Thoracic aorta (tissue), 2 donors: ENCODE measurements at regions not wholly inside any gene's neighbourhood (a gene's known extent, or its start where the extent isn't known, plus 50 kb on each side); places are given as distances from the start of the nearest gene placed in this dataset.

Experiments used
- ATAC-seq: fragments of 150-250 bp; one replicate; pipeline ENCODE4 v1.8.0; 2017; ENCODE audit warnings: low read depth; ENCODE audit not compliant: insufficient number of reproducible peaks, low FRiP score
- DNase-seq: peaks from one replicate; pipeline ENCODE4 v3.0.0-alpha.2; 2020; ENCODE audit warnings: low spot score
- H3K27ac ChIP-seq, 2 donors: fragments of 200-600 bp; sonication (generic); 1 replicate in 1 of 2; 2 replicates in 1 of 2; pipeline ENCODE4 v1.5.1; 2016; ENCODE audit warnings: mild to moderate bottlenecking in 2 of 2, moderate library complexity in 2 of 2
- H3K27me3 ChIP-seq: fragments of 200-600 bp; sonication (generic); replicated peaks from 2 replicates; pipeline ENCODE4 v1.6.0; 2016; ENCODE audit warnings: mild to moderate bottlenecking; ENCODE audit not compliant: insufficient read depth
- H3K36me3 ChIP-seq: fragments of 200-600 bp; sonication (generic); one replicate; pipeline ENCODE4 v1.5.1; 2016
- H3K4me1 ChIP-seq, 2 donors: fragments of 200-600 bp; sonication (generic); 1 replicate in 1 of 2; 2 replicates in 1 of 2; pipeline versions ENCODE4 v1.5.1 to v1.6.0; 2016; ENCODE audit warnings: low read depth in 2 of 2, mild to moderate bottlenecking in 1 of 2; ENCODE audit not compliant: control insufficient read depth in 1 of 2
- H3K4me3 ChIP-seq: fragments of 200-600 bp; sonication (generic); 2 replicates; pipeline ENCODE4 v1.5.1; 2016; ENCODE audit warnings: mild to moderate bottlenecking
- H3K9me3 ChIP-seq: fragments of 200-600 bp; sonication (generic); 2 replicates; pipeline ENCODE4 v1.5.1; 2016
- TF ChIP-seq, protein P1 (sequence below): fragments of 200-600 bp; sonication (generic); IDR thresholded peaks from one replicate; pipeline ENCODE4 v1.5.1; 2019; ENCODE audit warnings: antibody characterized with exemption

GRCh38 chr5:15245913-15246312, 254.1 kb upstream of the FBXL7 start:
- no peaks in the 10 kb centered on the region for H3K36me3 ChIP-seq
- H3K4me1 ChIP-seq = no peaks in the 10 kb centered on the region
- TF ChIP-seq, protein P1, sequence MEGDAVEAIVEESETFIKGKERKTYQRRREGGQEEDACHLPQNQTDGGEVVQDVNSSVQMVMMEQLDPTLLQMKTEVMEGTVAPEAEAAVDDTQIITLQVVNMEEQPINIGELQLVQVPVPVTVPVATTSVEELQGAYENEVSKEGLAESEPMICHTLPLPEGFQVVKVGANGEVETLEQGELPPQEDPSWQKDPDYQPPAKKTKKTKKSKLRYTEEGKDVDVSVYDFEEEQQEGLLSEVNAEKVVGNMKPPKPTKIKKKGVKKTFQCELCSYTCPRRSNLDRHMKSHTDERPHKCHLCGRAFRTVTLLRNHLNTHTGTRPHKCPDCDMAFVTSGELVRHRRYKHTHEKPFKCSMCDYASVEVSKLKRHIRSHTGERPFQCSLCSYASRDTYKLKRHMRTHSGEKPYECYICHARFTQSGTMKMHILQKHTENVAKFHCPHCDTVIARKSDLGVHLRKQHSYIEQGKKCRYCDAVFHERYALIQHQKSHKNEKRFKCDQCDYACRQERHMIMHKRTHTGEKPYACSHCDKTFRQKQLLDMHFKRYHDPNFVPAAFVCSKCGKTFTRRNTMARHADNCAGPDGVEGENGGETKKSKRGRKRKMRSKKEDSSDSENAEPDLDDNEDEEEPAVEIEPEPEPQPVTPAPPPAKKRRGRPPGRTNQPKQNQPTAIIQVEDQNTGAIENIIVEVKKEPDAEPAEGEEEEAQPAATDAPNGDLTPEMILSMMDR = no peak
- H3K9me3 ChIP-seq = peaks cover 16% of the 10 kb centered on the region
- ATAC-seq (no peak), DNase-seq (no peak)
- H3K27me3 ChIP-seq = no peaks in the 10 kb centered on the region
- no peak overlapping the region for H3K4me3 ChIP-seq
- no peak overlapping the region for H3K27ac ChIP-seq

DNA sequence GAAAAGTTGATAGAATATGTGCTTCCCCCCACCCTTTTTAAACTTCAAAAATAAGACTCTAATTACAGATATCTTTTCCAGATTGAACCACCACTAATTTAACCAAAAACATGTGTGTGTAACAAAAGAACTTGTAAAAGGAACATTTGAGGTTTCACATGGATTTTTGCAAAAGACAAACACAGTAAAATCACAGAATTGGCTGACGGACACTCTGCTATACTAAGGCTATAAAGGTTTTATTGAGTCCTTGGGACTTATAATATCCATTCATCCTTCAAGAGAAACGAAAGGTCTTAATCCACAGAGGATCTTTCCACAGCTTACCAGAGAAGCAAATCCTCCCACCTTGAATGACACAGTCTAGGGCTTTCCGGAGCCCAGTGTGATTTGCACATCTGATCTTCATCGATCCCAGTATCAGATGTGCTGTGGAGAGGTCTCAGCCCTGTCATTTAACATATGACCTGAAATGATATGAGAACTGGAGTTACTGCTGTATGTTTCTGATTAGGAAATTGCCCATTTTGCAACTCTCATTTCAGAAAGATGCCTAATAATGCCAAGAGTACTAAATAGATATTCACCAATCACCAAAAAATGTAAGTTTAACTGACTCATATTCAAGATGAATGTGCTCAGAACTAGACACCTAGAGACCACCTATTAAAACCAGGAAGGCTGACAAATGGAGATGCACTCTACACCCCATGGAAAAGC, 256.5 kb upstream of the FBXL7 start:
- H3K27me3 ChIP-seq = no peaks in the 10 kb centered on the region
- H3K36me3 ChIP-seq = no peaks in the 10 kb centered on the region
- no peak overlapping the region for H3K27ac ChIP-seq
- no peak for DNase-seq
- H3K4me1 ChIP-seq = no peaks in the 10 kb centered on the region
- H3K9me3 ChIP-seq = peaks cover 16% of the 10 kb centered on the region
- no peak for ATAC-seq
- H3K4me3 ChIP-seq = no peak overlapping the region
- TF ChIP-seq, protein P1 = no peak

- no peak overlapping the region for H3K4me3 ChIP-seq
- H3K4me1 ChIP-seq = no peaks in the 10 kb centered on the region
- H3K36me3 ChIP-seq = no peaks in the 10 kb centered on the region
- peaks cover 11% of the 10 kb centered on the region for H3K9me3 ChIP-seq
- H3K27ac ChIP-seq = no peak overlapping the region
- no peaks in the 10 kb centered on the region for H3K27me3 ChIP-seq
- ATAC-seq = no peak
- DNase-seq = no peak
- TF ChIP-seq, protein P1 = no peak
Observed at GRCh38 chr5:15241216-15241821, 258.7 kb upstream of the FBXL7 start.

- TF ChIP-seq, protein P1 = no peak
- Histone ChIP-seq H3K4me1 (peaks cover 0 to 4% of the 10 kb centered on the region in 2 donors), H3K27ac (no peak overlapping the region), H3K36me3 (no peaks in the 10 kb centered on the region), H3K9me3 (no peaks in the 10 kb centered on the region), H3K4me3 (no peak overlapping the region), H3K27me3 (no peaks in the 10 kb centered on the region)
- DNase-seq (no peak), ATAC-seq (no peak)
Observed at GRCh38 chr5:15238006-15238405, 262.0 kb upstream of the FBXL7 start.

- DNase-seq (no peak), ATAC-seq (no peak)
- H3K36me3 ChIP-seq = no peaks in the 10 kb centered on the region
- H3K9me3 ChIP-seq = no peaks in the 10 kb centered on the region
- no peak overlapping the region for H3K27ac ChIP-seq
- no peaks in the 10 kb centered on the region for H3K27me3 ChIP-seq
- H3K4me1 ChIP-seq = peaks cover 0 to 4% of the 10 kb centered on the region in 2 donors
- TF ChIP-seq, protein P1 = no peak
- peak overlapping the region; percentile 68 for H3K4me3 ChIP-seq
Observed at GRCh38 chr5:15236911-15237508, 263.0 kb upstream of the FBXL7 start.
